GM23338 (cell line): ENCODE measurements at regions not wholly inside any gene's neighbourhood (a gene's known extent, or its start where the extent isn't known, plus 50 kb on each side); places are given as distances from the start of the nearest gene placed in this dataset.

Experiments used
- ATAC-seq: fragments of 200-7000 bp; cut with Tn5 transposase; 3 replicates; pipeline ENCODE4 v1.9.1; 2020
- DNase-seq: peaks from one replicate; pipeline ENCODE4 v3.0.0-alpha.2; 2015; ENCODE audit warnings: low spot score
- H2AFZ ChIP-seq: fragments of 200-600 bp; sonication (generic); 2 replicates; pipeline ENCODE4 v1.8.0; 2016; ENCODE audit warnings: antibody characterized with exemption, mild to moderate bottlenecking, moderate library complexity
- H3F3A ChIP-seq: fragments of 200-600 bp; sonication (generic); replicated peaks from 2 replicates; pipeline ENCODE4 v1.8.0; 2017; ENCODE audit warnings: antibody characterized with exemption, mixed run types, low read depth
- H3K27ac ChIP-seq: fragments of 200-600 bp; sonication (generic); 2 replicates; pipeline ENCODE4 v1.6.1; 2016; ENCODE audit warnings: low read depth
- H3K27me3 ChIP-seq: fragments of 200-600 bp; sonication (generic); 2 replicates; pipeline ENCODE4 v1.8.0; 2016; ENCODE audit warnings: mild to moderate bottlenecking, mixed run types, moderate library complexity; ENCODE audit not compliant: insufficient read depth
- H3K36me3 ChIP-seq: fragments of 200-600 bp; sonication (generic); 2 replicates; pipeline ENCODE4 v1.8.0; 2016; ENCODE audit warnings: mild to moderate bottlenecking; ENCODE audit not compliant: insufficient read depth
- H3K4me1 ChIP-seq: fragments of 200-600 bp; sonication (generic); 2 replicates; pipeline ENCODE4 v1.8.0; 2016; ENCODE audit warnings: mild to moderate bottlenecking, moderate library complexity; ENCODE audit not compliant: insufficient read depth
- H3K4me2 ChIP-seq: fragments of 200-600 bp; sonication (generic); 2 replicates; pipeline ENCODE4 v1.7.1; 2017; ENCODE audit warnings: mixed run types
- H3K4me3 ChIP-seq: fragments of 200-600 bp; sonication (generic); 2 replicates; pipeline ENCODE4 v1.6.1; 2016; ENCODE audit warnings: mixed run types
- H3K79me2 ChIP-seq: fragments of 200-600 bp; sonication (generic); replicated peaks from 2 replicates; pipeline ENCODE4 v1.8.0; 2017; ENCODE audit warnings: mild to moderate bottlenecking; ENCODE audit not compliant: insufficient read depth
- H3K9me2 ChIP-seq: fragments of 200-600 bp; sonication (generic); 2 replicates; pipeline ENCODE4 v1.8.0; 2017; ENCODE audit not compliant: insufficient read depth
- H4K20me1 ChIP-seq: fragments of 200-600 bp; sonication (generic); replicated peaks from 2 replicates; pipeline ENCODE4 v1.8.0; 2017; ENCODE audit warnings: mild to moderate bottlenecking; ENCODE audit not compliant: insufficient read depth
- H3K27ac Mint-ChIP-seq: 2 replicates; pipeline ENCODE4 v1.8.0; 2020; ENCODE audit warnings: inconsistent platforms, mild to moderate bottlenecking, moderate library complexity, mixed read lengths
- H3K27me3 Mint-ChIP-seq: 3 replicates; pipeline ENCODE4 v1.8.0; 2022; ENCODE audit warnings: low read depth, mild to moderate bottlenecking, moderate library complexity, mixed read lengths, inconsistent platforms; ENCODE audit not compliant: insufficient read depth, poor library complexity
- H3K36me3 Mint-ChIP-seq: 3 replicates; pipeline ENCODE4 v1.8.0; 2021; ENCODE audit warnings: low read depth, mild to moderate bottlenecking, inconsistent platforms, moderate library complexity, mixed read lengths
- H3K4me1 Mint-ChIP-seq: 3 replicates; pipeline ENCODE4 v1.8.0; 2020; ENCODE audit warnings: mild to moderate bottlenecking, inconsistent platforms, mixed read lengths
- H3K4me3 Mint-ChIP-seq: 3 replicates; pipeline ENCODE4 v1.8.0; 2021; ENCODE audit warnings: moderate library complexity, mild to moderate bottlenecking, inconsistent platforms, mixed read lengths
- H3K9me3 Mint-ChIP-seq: 3 replicates; pipeline ENCODE4 v1.8.0; 2020; ENCODE audit warnings: moderate library complexity, mild to moderate bottlenecking, inconsistent platforms, mixed read lengths
- CREB1 ChIP-seq: fragments of 250-450 bp; sonication (Bioruptor Pico); IDR thresholded peaks from 2 replicates; pipeline ENCODE4 v1.5.0; 2020; ENCODE audit warnings: low read depth, mild to moderate bottlenecking, moderate library complexity
- EZH2 ChIP-seq: fragments of 200-600 bp; sonication (generic); IDR thresholded peaks from one replicate; pipeline ENCODE4 v1.8.0; 2017; ENCODE audit warnings: antibody characterized with exemption, mild to moderate bottlenecking, low read depth; ENCODE audit not compliant: unreplicated experiment
- EZH2phosphoT487 ChIP-seq: fragments of 200-600 bp; sonication (generic); IDR thresholded peaks from one replicate; pipeline ENCODE4 v1.8.1; 2018; ENCODE audit warnings: antibody characterized with exemption; ENCODE audit not compliant: unreplicated experiment
- JUNB ChIP-seq: IDR thresholded peaks from one replicate; pipeline ENCODE4 v1.6.1; 2016; ENCODE audit warnings: antibody characterized with exemption; ENCODE audit not compliant: unreplicated experiment
- NANOG ChIP-seq: IDR thresholded peaks from 2 replicates; pipeline ENCODE4 v1.6.1; 2016; ENCODE audit warnings: antibody characterized with exemption, borderline replicate concordance
- POLR2AphosphoS5 ChIP-seq: IDR thresholded peaks from 2 replicates; pipeline ENCODE4 v1.6.1; 2016; ENCODE audit warnings: antibody characterized with exemption, low read depth
- STAT1 ChIP-seq: IDR thresholded peaks from one replicate; pipeline ENCODE4 v1.6.1; 2016; ENCODE audit warnings: antibody characterized with exemption; ENCODE audit not compliant: unreplicated experiment
- ZNF114 ChIP-seq: fragments of 250-450 bp; sonication (Bioruptor Pico); IDR thresholded peaks from 2 replicates; pipeline ENCODE4 v1.5.0; 2020; ENCODE audit warnings: mild to moderate bottlenecking, moderate library complexity
- ZNF331 ChIP-seq: fragments of 250-450 bp; sonication (Bioruptor Pico); IDR thresholded peaks from 2 replicates; pipeline ENCODE4 v1.5.0; 2020; ENCODE audit warnings: low read depth, mild to moderate bottlenecking, moderate library complexity
- TF ChIP-seq, protein P1 (sequence below), 2 experiments: fragments of 200-600 bp in 1 of 2; sonication (generic) in 1 of 2; conservative IDR thresholded peaks; 2 replicates each; pipeline versions ENCODE4 v1.5.1 to v1.6.1; 2016 to 2017; ENCODE audit warnings: antibody characterized with exemption in 2 of 2, low read depth in 2 of 2, mild to moderate bottlenecking in 2 of 2, moderate library complexity in 1 of 2
- TF ChIP-seq, protein P2 (sequence below): IDR thresholded peaks from one replicate; pipeline ENCODE4 v1.6.1; 2018; ENCODE audit warnings: antibody characterized with exemption; ENCODE audit not compliant: unreplicated experiment
- TF ChIP-seq, protein P3 (sequence below): fragments of 250-450 bp; sonication (Bioruptor Pico); IDR thresholded peaks from 2 replicates; pipeline ENCODE4 v1.5.0; 2020; ENCODE audit warnings: mild to moderate bottlenecking, moderate library complexity
- TF ChIP-seq, protein P4 (sequence below): IDR thresholded peaks from 2 replicates; pipeline ENCODE4 v1.6.1; 2016; ENCODE audit warnings: antibody characterized with exemption

DNA sequence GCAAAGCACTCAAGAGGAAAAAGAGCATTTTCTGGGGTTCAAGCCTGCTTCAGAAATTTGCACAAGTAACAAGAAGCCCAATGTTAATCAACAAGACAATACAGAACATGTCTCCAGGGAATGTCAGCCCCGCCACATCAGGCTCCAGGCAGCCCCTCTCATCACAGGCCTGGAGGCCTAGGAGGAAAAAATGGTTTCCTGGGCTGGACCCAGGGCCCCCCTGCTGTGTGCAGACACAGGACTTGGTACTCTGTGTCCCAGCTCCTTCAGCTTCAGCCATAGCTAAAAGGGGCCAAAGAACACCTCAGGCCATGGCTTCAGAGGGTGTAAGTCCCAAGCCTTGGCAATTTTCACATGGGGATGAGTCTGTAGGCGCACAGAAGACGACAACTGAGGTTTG lies 802.9 kb upstream of the KLHL29 start:
- peaks cover 43% of the 10 kb centered on the region for H3K9me3 Mint-ChIP-seq

More for the DNA sequence above, 802.9 kb upstream of the KLHL29 start:
- ATAC-seq, result no peak
- Histone ChIP-seq H3K36me3 (peaks cover 5% of the 10 kb centered on the region; the same call in 1 of the 2 replicates), H3K4me3 (no peak overlapping the region), H3K4me2 (no peak overlapping the region), H3K4me1 (no peaks in the 10 kb centered on the region), H3K9me2 (no peaks in the 10 kb centered on the region), H3K79me2 (no peaks in the 10 kb centered on the region), H2AFZ (no peak overlapping the region), H3K27me3 (no peaks in the 10 kb centered on the region), H3F3A (no peaks in the 10 kb centered on the region), H4K20me1 (no peaks in the 10 kb centered on the region), H3K27ac (no peak overlapping the region)
- Mint-ChIP-seq H3K36me3 (peaks cover 30% of the 10 kb centered on the region), H3K4me1 (no peaks in the 10 kb centered on the region), H3K27me3 (peaks cover 4% of the 10 kb centered on the region), H3K4me3 (no peak overlapping the region), H3K27ac (no peak overlapping the region)
- no peak for TF ChIP-seq POLR2AphosphoS5
- no peak for TF ChIP-seq CREB1 (CRISPR knock-in tag)
- TF ChIP-seq ZNF114 (CRISPR knock-in tag), result no peak
- TF ChIP-seq, protein P1, sequence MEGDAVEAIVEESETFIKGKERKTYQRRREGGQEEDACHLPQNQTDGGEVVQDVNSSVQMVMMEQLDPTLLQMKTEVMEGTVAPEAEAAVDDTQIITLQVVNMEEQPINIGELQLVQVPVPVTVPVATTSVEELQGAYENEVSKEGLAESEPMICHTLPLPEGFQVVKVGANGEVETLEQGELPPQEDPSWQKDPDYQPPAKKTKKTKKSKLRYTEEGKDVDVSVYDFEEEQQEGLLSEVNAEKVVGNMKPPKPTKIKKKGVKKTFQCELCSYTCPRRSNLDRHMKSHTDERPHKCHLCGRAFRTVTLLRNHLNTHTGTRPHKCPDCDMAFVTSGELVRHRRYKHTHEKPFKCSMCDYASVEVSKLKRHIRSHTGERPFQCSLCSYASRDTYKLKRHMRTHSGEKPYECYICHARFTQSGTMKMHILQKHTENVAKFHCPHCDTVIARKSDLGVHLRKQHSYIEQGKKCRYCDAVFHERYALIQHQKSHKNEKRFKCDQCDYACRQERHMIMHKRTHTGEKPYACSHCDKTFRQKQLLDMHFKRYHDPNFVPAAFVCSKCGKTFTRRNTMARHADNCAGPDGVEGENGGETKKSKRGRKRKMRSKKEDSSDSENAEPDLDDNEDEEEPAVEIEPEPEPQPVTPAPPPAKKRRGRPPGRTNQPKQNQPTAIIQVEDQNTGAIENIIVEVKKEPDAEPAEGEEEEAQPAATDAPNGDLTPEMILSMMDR (conservative IDR thresholded peaks at IDR 0.05; ENCODE audit: low read depth in 2 of 2), result no peak
- TF ChIP-seq NANOG, result no peak
- TF ChIP-seq JUNB, result no peak
- TF ChIP-seq, protein P2, sequence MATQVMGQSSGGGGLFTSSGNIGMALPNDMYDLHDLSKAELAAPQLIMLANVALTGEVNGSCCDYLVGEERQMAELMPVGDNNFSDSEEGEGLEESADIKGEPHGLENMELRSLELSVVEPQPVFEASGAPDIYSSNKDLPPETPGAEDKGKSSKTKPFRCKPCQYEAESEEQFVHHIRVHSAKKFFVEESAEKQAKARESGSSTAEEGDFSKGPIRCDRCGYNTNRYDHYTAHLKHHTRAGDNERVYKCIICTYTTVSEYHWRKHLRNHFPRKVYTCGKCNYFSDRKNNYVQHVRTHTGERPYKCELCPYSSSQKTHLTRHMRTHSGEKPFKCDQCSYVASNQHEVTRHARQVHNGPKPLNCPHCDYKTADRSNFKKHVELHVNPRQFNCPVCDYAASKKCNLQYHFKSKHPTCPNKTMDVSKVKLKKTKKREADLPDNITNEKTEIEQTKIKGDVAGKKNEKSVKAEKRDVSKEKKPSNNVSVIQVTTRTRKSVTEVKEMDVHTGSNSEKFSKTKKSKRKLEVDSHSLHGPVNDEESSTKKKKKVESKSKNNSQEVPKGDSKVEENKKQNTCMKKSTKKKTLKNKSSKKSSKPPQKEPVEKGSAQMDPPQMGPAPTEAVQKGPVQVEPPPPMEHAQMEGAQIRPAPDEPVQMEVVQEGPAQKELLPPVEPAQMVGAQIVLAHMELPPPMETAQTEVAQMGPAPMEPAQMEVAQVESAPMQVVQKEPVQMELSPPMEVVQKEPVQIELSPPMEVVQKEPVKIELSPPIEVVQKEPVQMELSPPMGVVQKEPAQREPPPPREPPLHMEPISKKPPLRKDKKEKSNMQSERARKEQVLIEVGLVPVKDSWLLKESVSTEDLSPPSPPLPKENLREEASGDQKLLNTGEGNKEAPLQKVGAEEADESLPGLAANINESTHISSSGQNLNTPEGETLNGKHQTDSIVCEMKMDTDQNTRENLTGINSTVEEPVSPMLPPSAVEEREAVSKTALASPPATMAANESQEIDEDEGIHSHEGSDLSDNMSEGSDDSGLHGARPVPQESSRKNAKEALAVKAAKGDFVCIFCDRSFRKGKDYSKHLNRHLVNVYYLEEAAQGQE, result no peak
- TF ChIP-seq, protein P3, sequence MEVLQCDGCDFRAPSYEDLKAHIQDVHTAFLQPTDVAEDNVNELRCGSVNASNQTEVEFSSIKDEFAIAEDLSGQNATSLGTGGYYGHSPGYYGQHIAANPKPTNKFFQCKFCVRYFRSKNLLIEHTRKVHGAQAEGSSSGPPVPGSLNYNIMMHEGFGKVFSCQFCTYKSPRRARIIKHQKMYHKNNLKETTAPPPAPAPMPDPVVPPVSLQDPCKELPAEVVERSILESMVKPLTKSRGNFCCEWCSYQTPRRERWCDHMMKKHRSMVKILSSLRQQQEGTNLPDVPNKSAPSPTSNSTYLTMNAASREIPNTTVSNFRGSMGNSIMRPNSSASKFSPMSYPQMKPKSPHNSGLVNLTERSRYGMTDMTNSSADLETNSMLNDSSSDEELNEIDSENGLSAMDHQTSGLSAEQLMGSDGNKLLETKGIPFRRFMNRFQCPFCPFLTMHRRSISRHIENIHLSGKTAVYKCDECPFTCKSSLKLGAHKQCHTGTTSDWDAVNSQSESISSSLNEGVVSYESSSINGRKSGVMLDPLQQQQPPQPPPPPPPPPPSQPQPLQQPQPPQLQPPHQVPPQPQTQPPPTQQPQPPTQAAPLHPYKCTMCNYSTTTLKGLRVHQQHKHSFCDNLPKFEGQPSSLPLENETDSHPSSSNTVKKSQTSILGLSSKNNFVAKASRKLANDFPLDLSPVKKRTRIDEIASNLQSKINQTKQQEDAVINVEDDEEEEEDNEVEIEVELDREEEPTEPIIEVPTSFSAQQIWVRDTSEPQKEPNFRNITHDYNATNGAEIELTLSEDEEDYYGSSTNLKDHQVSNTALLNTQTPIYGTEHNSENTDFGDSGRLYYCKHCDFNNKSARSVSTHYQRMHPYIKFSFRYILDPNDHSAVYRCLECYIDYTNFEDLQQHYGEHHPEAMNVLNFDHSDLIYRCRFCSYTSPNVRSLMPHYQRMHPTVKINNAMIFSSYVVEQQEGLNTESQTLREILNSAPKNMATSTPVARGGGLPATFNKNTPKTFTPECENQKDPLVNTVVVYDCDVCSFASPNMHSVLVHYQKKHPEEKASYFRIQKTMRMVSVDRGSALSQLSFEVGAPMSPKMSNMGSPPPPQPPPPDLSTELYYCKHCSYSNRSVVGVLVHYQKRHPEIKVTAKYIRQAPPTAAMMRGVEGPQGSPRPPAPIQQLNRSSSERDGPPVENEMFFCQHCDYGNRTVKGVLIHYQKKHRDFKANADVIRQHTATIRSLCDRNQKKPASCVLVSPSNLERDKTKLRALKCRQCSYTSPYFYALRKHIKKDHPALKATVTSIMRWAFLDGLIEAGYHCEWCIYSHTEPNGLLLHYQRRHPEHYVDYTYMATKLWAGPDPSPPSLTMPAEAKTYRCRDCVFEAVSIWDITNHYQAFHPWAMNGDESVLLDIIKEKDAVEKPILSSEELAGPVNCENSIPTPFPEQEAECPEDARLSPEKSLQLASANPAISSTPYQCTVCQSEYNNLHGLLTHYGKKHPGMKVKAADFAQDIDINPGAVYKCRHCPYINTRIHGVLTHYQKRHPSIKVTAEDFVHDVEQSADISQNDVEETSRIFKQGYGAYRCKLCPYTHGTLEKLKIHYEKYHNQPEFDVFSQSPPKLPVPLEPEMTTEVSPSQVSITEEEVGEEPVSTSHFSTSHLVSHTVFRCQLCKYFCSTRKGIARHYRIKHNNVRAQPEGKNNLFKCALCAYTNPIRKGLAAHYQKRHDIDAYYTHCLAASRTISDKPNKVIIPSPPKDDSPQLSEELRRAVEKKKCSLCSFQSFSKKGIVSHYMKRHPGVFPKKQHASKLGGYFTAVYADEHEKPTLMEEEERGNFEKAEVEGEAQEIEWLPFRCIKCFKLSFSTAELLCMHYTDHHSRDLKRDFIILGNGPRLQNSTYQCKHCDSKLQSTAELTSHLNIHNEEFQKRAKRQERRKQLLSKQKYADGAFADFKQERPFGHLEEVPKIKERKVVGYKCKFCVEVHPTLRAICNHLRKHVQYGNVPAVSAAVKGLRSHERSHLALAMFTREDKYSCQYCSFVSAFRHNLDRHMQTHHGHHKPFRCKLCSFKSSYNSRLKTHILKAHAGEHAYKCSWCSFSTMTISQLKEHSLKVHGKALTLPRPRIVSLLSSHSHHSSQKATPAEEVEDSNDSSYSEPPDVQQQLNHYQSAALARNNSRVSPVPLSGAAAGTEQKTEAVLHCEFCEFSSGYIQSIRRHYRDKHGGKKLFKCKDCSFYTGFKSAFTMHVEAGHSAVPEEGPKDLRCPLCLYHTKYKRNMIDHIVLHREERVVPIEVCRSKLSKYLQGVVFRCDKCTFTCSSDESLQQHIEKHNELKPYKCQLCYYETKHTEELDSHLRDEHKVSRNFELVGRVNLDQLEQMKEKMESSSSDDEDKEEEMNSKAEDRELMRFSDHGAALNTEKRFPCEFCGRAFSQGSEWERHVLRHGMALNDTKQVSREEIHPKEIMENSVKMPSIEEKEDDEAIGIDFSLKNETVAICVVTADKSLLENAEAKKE, result no peak
- no peak for TF ChIP-seq EZH2phosphoT487
- TF ChIP-seq, protein P4, sequence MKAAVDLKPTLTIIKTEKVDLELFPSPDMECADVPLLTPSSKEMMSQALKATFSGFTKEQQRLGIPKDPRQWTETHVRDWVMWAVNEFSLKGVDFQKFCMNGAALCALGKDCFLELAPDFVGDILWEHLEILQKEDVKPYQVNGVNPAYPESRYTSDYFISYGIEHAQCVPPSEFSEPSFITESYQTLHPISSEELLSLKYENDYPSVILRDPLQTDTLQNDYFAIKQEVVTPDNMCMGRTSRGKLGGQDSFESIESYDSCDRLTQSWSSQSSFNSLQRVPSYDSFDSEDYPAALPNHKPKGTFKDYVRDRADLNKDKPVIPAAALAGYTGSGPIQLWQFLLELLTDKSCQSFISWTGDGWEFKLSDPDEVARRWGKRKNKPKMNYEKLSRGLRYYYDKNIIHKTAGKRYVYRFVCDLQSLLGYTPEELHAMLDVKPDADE, result no peak
- TF ChIP-seq ZNF331 (CRISPR knock-in tag), result no peak
- no peak for TF ChIP-seq STAT1
- no peak for TF ChIP-seq EZH2
- no peak for DNase-seq
